ENCODE measurements at regions not wholly inside any gene's neighbourhood (a gene's known extent, or its start where the extent isn't known, plus 50 kb on each side); places are given as distances from the start of the nearest gene placed in this dataset.

- no peak for DNase-seq
- Mint-ChIP-seq H3K4me3 (no peak overlapping the region), H3K4me1 (no peaks in the 10 kb centered on the region), H3K36me3 (no peaks in the 10 kb centered on the region), H3K27me3 (no peaks in the 10 kb centered on the region), H3K9me3 (peaks cover 0 to 6% (median 3%) of the 10 kb centered on the region in 11 donors), H3K27ac (no peak overlapping the region)
- intact Hi-C loops (cut with micrococcal nuclease): no loop called here
- Histone ChIP-seq H3K4me3 (ENCODE audit: low read length) (no peak overlapping the region), H3K27me3 (ENCODE audit: control insufficient read depth in 2 of 2, insufficient read depth in 2 of 2, low read length in 2 of 2) (no peaks in the 10 kb centered on the region), H3K9me3 (ENCODE audit: control insufficient read depth in 2 of 3, low read length in 3 of 3) (no peaks in the 10 kb centered on the region), H3K4me1 (ENCODE audit: control insufficient read depth in 2 of 2, insufficient read depth in 2 of 2, low read length in 2 of 2) (no peaks in the 10 kb centered on the region), H3K27ac (ENCODE audit: low read depth, low read length) (no peak overlapping the region), H3K36me3 (ENCODE audit: control insufficient read depth in 2 of 3, insufficient read depth in 3 of 3, low read length in 3 of 3) (no peaks in the 10 kb centered on the region)
- POLR2A ChIA-PET: no interaction called here
- CTCF ChIA-PET: interaction anchor here (0.6 kb wide), 1 partner anchor 55 kb away, joined by 3 read pairs; no protein-coding TSS in a partner anchor
- ATAC-seq: no peak
These were observed 322.1 kb downstream of the CCDC85A start for GRCh38 chr2:56505885-56506284.

- no peaks in the 10 kb centered on the region for H3K36me3 ChIP-seq (ENCODE audit: control insufficient read depth in 2 of 3, insufficient read depth in 3 of 3, low read length in 3 of 3)
- H3K27ac Mint-ChIP-seq: no peak overlapping the region
These were observed 324.9 kb downstream of the CCDC85A start for GRCh38 chr2:56508662-56509061.

DNA sequence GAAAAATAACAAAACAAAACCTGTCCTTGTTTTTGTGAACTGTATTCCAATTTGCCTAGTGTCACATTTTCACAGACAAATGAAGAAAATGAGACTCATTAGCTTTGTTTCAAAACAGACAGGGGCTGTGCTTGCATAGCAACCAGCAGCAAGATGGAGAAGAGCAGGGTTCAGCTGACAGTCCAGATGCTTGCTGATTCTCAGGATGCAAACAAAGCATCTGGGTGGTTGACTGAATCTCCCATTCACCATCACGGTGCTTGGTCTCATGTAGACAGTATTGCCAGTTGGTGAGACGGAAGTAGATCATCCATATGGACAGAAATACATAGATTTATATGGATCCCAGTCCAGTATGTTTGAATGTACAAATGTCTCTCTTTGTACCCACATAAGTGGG is 326.8 kb downstream of the CCDC85A start:
- POLR2A ChIA-PET: no interaction called here
- Mint-ChIP-seq H3K4me3 (no peak overlapping the region), H3K9me3 (peaks cover 0 to 17% (median 3%) of the 10 kb centered on the region in 11 donors), H3K27me3 (no peaks in the 10 kb centered on the region), H3K27ac (no peak overlapping the region), H3K36me3 (no peaks in the 10 kb centered on the region), H3K4me1 (no peaks in the 10 kb centered on the region)
- H3K27ac ChIP-seq (ENCODE audit: low read depth, low read length): no peak overlapping the region
- H3K4me3 ChIP-seq (ENCODE audit: low read length): no peak overlapping the region
- no peak for DNase-seq
- H3K4me1 ChIP-seq (ENCODE audit: control insufficient read depth in 2 of 2, insufficient read depth in 2 of 2, low read length in 2 of 2): no peaks in the 10 kb centered on the region
- no peaks in the 10 kb centered on the region for H3K36me3 ChIP-seq (ENCODE audit: control insufficient read depth in 2 of 3, insufficient read depth in 3 of 3, low read length in 3 of 3)
- CTCF ChIA-PET: no interaction called here
- ATAC-seq: no peak
- no peaks in the 10 kb centered on the region for H3K27me3 ChIP-seq (ENCODE audit: control insufficient read depth in 2 of 2, insufficient read depth in 2 of 2, low read length in 2 of 2)
- intact Hi-C loops (cut with micrococcal nuclease): no loop called here
- H3K9me3 ChIP-seq (ENCODE audit: control insufficient read depth in 2 of 3, low read length in 3 of 3): no peaks in the 10 kb centered on the region

More at GRCh38 chr2:56508662-56509061, 324.9 kb downstream of the CCDC85A start:
- ChIA-PET POLR2A (no interaction called here), CTCF (no interaction called here)
- Mint-ChIP-seq H3K36me3 (no peaks in the 10 kb centered on the region), H3K4me1 (no peaks in the 10 kb centered on the region), H3K9me3 (peaks cover 0 to 17% (median 3%) of the 10 kb centered on the region in 11 donors), H3K27me3 (no peaks in the 10 kb centered on the region), H3K4me3 (no peak overlapping the region)
- Histone ChIP-seq H3K4me1 (ENCODE audit: control insufficient read depth in 2 of 2, insufficient read depth in 2 of 2, low read length in 2 of 2) (no peaks in the 10 kb centered on the region), H3K9me3 (ENCODE audit: control insufficient read depth in 2 of 3, low read length in 3 of 3) (no peaks in the 10 kb centered on the region), H3K27me3 (ENCODE audit: control insufficient read depth in 2 of 2, insufficient read depth in 2 of 2, low read length in 2 of 2) (no peaks in the 10 kb centered on the region), H3K4me3 (ENCODE audit: low read length) (no peak overlapping the region), H3K27ac (ENCODE audit: low read depth, low read length) (no peak overlapping the region)
- intact Hi-C loops (cut with micrococcal nuclease): no loop called here
- DNase-seq (no peak), ATAC-seq (no peak)

- ATAC-seq (no peak), DNase-seq (no peak)
- intact Hi-C loops (cut with micrococcal nuclease): no loop called here
- H3K9me3 ChIP-seq (ENCODE audit: control insufficient read depth in 2 of 3, low read length in 3 of 3): no peaks in the 10 kb centered on the region
- no peak overlapping the region for H3K27ac ChIP-seq (ENCODE audit: low read depth, low read length)
- no peak overlapping the region for H3K27ac Mint-ChIP-seq
- no peaks in the 10 kb centered on the region for H3K4me1 ChIP-seq (ENCODE audit: control insufficient read depth in 2 of 2, insufficient read depth in 2 of 2, low read length in 2 of 2)
- no peaks in the 10 kb centered on the region for H3K27me3 ChIP-seq (ENCODE audit: control insufficient read depth in 2 of 2, insufficient read depth in 2 of 2, low read length in 2 of 2)
- ChIA-PET CTCF (no interaction called here), POLR2A (no interaction called here)
- H3K4me1 Mint-ChIP-seq: no peaks in the 10 kb centered on the region
- no peaks in the 10 kb centered on the region for H3K36me3 ChIP-seq (ENCODE audit: control insufficient read depth in 2 of 3, insufficient read depth in 3 of 3, low read length in 3 of 3)
- no peak overlapping the region for H3K4me3 ChIP-seq (ENCODE audit: low read length)
- H3K9me3 Mint-ChIP-seq: peaks cover 0 to 14% (median 2%) of the 10 kb centered on the region in 11 donors
- no peaks in the 10 kb centered on the region for H3K36me3 Mint-ChIP-seq
- no peaks in the 10 kb centered on the region for H3K27me3 Mint-ChIP-seq
- H3K4me3 Mint-ChIP-seq: no peak overlapping the region
These were observed 331.6 kb downstream of the CCDC85A start for GRCh38 chr2:56515399-56515798.

DNA sequence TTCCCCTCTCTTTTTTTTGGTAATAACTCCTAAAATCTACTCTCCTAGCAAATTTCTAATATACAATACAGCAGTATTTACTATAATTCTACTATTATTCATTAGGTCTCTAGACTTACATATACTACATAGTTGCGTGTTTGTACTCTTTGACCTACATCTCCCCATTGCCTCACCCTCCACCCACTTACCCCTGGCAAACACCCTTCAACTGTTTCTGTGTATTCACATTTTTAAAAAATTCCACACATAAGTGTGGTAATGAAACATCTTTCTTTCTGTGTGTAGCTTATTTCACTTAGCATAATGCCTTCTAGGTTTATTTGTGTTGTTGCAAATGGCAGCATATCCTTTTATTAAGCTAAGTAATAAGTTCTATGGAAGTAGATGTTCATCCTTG is 336.0 kb downstream of the CCDC85A start:
- Mint-ChIP-seq H3K27ac (no peak overlapping the region), H3K9me3 (peaks cover 0 to 15% (median 5%) of the 10 kb centered on the region in 11 donors), H3K27me3 (no peaks in the 10 kb centered on the region), H3K36me3 (no peaks in the 10 kb centered on the region), H3K4me1 (no peaks in the 10 kb centered on the region), H3K4me3 (no peak overlapping the region)
- H3K36me3 ChIP-seq (ENCODE audit: control insufficient read depth in 2 of 3, insufficient read depth in 3 of 3, low read length in 3 of 3): no peaks in the 10 kb centered on the region
- ChIA-PET POLR2A (no interaction called here), CTCF (no interaction called here)
- H3K9me3 ChIP-seq (ENCODE audit: control insufficient read depth in 2 of 3, low read length in 3 of 3): no peaks in the 10 kb centered on the region
- no peak overlapping the region for H3K27ac ChIP-seq (ENCODE audit: low read depth, low read length)
- no peaks in the 10 kb centered on the region for H3K4me1 ChIP-seq (ENCODE audit: control insufficient read depth in 2 of 2, insufficient read depth in 2 of 2, low read length in 2 of 2)
- H3K27me3 ChIP-seq (ENCODE audit: control insufficient read depth in 2 of 2, insufficient read depth in 2 of 2, low read length in 2 of 2): no peaks in the 10 kb centered on the region
- DNase-seq (no peak), ATAC-seq (no peak)
- intact Hi-C loops (cut with micrococcal nuclease): no loop called here
- H3K4me3 ChIP-seq (ENCODE audit: low read length): no peak overlapping the region

- Histone ChIP-seq H3K9me3 (ENCODE audit: control insufficient read depth in 2 of 3, low read length in 3 of 3) (no peaks in the 10 kb centered on the region), H3K27ac (ENCODE audit: low read depth, low read length) (no peak overlapping the region), H3K36me3 (ENCODE audit: control insufficient read depth in 2 of 3, insufficient read depth in 3 of 3, low read length in 3 of 3) (no peaks in the 10 kb centered on the region), H3K4me3 (ENCODE audit: low read length) (no peak overlapping the region), H3K27me3 (ENCODE audit: control insufficient read depth in 2 of 2, insufficient read depth in 2 of 2, low read length in 2 of 2) (no peaks in the 10 kb centered on the region), H3K4me1 (ENCODE audit: control insufficient read depth in 2 of 2, insufficient read depth in 2 of 2, low read length in 2 of 2) (no peaks in the 10 kb centered on the region)
- POLR2A ChIA-PET: interaction anchor here (0.6 kb wide), 1 partner anchor 16 kb away, joined by 6 read pairs; no protein-coding TSS in a partner anchor
- Mint-ChIP-seq H3K27me3 (no peaks in the 10 kb centered on the region), H3K27ac (no peak overlapping the region), H3K36me3 (peaks cover 0 to 4% (median 0%) of the 10 kb centered on the region in 5 donors), H3K4me1 (no peaks in the 10 kb centered on the region), H3K9me3 (peaks cover 1 to 31% (median 8%) of the 10 kb centered on the region in 11 donors), H3K4me3 (no peak overlapping the region)
- ATAC-seq (no peak), DNase-seq (no peak)
- CTCF ChIA-PET: no interaction called here
- intact Hi-C loops (cut with micrococcal nuclease): no loop called here
These were observed 338.9 kb downstream of the CCDC85A start for GRCh38 chr2:56522605-56523089.

DNA sequence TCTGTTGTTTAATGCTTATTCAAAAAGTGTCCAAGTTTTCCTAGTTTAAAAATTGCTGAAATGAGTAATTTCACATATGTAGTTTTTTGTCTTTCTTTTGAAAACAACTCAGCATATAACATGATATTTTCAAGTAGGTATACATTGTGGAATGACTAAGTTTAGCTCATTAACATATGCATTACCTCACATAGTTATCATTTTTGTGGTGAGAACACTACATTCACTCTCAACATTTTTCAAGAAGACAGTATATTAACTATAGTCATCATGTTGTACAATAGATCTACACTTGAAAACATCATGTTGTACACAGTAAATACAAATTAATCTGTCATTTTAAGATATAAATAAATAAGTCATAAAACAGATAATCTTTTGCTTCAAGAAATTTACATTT is 340.0 kb downstream of the CCDC85A start:
- no peaks in the 10 kb centered on the region for H3K4me1 Mint-ChIP-seq
- Histone ChIP-seq H3K27ac (ENCODE audit: low read depth, low read length) (no peak overlapping the region), H3K9me3 (ENCODE audit: control insufficient read depth in 2 of 3, low read length in 3 of 3) (no peaks in the 10 kb centered on the region), H3K4me1 (ENCODE audit: control insufficient read depth in 2 of 2, insufficient read depth in 2 of 2, low read length in 2 of 2) (no peaks in the 10 kb centered on the region), H3K4me3 (ENCODE audit: low read length) (no peak overlapping the region), H3K27me3 (ENCODE audit: control insufficient read depth in 2 of 2, insufficient read depth in 2 of 2, low read length in 2 of 2) (no peaks in the 10 kb centered on the region), H3K36me3 (ENCODE audit: control insufficient read depth in 2 of 3, insufficient read depth in 3 of 3, low read length in 3 of 3) (no peaks in the 10 kb centered on the region)
- peaks cover 0 to 4% (median 0%) of the 10 kb centered on the region in 5 donors for H3K36me3 Mint-ChIP-seq
- no peak for ATAC-seq
- peaks cover 2 to 31% (median 9%) of the 10 kb centered on the region in 11 donors for H3K9me3 Mint-ChIP-seq
- no peak for DNase-seq
- intact Hi-C loops (cut with micrococcal nuclease): no loop called here
- no peaks in the 10 kb centered on the region for H3K27me3 Mint-ChIP-seq
- H3K27ac Mint-ChIP-seq: no peak overlapping the region
- ChIA-PET POLR2A (no interaction called here), CTCF (no interaction called here)
- H3K4me3 Mint-ChIP-seq: no peak overlapping the region

All from naive thymus-derived CD4-positive, alpha-beta T cell (primary cell).